NCI-H1417 (cell line): ENCODE measurements at regions not wholly inside any gene's neighbourhood (a gene's known extent, or its start where the extent isn't known, plus 50 kb on each side); places are given as distances from the start of the nearest gene placed in this dataset.
A peak's percentile ranks its signal among the peaks of the same experiment; 100 is the strongest.

Experiments
- DNase-seq, 3 experiments: peaks; one replicate each; lab custom pipeline; 2025; lab: John Stamatoyannopoulos, UW

DNA sequence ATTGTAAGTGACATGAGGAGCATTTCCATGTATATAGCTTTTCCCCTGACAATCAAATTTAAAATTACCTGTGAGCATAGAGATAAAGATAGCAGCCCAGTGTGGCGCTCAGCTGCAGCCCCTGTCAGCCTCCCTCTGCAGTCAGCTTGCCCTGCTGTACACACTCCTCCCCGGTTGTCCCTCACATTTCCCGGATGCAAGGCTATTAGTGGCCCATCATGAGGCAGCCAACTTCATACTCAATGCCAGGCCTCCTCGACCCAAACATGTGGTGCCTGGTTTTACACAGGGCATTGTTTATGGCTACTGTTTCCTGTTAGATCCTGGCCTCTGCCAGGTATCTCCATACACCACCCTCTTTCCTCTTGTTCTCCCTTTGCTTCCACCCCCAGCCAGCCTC lies 116.1 kb upstream of the SH3BP4 start:
- DNase-seq, result no peak

DNA sequence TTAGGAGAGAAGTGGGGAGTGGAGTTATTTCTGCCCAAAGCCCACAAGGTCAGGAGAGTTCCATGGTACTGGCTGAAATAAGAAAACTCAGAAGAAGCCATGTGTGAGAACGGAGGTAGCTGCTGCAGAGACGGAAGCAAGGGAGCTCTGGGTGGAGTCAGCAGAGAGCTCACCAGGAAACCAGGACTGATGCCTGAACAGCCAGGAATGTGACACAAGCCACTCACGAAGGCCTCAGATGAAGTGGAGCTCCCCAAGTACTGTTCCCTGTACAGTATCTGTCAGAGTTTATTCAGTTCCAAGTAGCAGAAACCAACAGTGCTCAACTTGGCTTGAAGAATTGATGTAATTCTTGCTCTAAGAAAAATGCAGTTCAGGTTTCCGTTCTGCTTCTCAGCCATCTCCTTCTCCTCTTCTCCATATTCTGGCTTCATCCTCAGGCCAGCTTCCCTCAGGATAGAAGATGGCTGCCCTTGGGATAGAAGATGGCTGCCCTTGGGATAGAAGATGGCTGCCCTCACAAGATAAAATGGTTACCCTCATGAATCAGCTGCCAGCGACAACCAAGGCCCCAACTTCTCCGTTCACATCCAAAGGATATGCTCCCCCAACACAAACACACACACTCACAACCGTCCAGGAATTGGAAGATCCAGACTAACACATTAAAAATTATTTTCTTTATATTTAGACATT lies 117.4 kb upstream of the SH3BP4 start:
- DNase-seq, result no peak

DNA sequence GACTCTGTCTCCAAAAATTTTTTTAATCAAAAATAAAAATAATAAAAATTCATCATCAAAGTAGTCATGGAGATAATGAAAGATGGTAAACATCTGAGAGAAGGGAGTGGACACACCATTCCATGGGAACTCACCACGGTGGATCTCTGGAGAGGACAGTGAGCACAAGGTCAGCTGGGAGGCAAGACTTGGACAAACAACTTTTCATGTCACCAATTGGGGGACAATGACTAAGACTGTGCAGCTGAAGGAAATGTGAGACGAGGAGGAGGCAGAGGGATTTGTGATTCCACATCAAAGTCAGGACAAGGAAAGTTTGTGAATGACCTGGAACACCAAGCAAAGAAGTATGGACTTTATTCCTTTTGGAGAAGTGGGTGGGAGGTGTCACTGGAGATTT lies 121.0 kb upstream of the SH3BP4 start:
- no peak for DNase-seq

DNA sequence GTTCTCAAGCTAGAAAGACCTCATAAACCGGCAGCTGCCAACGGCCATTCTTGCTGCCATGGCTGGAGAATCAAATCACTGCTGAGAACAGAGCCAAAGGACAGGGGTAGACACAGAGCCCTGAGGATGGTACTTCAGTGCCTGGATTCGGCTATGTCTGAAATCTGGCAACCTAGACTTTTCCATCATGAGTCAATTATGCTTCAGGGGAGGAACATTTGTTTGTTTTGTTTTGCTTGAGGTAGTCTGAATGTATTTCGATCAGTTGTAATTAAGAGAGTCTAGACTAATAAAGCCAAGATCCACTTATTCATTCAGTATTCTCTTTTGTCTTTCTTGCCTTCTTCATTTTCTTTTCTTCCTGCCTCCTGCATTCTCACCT lies 122.8 kb upstream of the SH3BP4 start:
- no peak for DNase-seq

DNA sequence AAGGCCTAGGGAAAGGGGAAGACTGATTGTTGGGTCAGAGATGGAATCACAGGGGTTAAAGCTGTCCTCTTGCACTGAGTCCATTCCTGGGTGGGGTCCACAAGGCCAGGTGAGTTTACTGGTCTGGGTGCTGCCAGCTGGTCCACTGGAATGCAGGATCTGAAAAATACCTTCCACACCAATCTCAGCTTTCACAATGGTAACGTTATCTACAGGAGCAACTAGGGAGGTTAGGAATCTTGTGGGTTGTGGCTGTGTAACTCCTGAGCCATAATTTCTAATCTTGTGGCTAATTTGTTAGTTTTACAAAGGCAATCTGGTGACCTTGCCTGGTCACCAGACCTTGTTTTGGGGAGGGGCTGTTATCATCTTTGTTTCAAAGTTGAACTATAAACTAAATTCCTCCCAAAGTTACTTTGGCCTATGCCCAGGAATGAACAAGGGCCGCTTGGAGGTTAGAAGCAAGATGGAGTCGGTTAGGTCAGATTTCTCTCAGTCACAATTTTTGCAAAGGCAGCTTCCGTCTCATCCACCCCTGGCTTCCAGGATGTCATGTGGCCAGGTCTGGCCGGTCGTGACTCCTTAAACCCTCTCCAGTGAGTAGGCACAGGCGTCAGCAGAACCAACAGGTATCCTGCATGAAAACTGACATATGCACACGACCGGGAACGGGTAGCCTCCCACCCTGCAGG lies 123.3 kb upstream of the SH3BP4 start:
- DNase-seq, result no peak

DNA sequence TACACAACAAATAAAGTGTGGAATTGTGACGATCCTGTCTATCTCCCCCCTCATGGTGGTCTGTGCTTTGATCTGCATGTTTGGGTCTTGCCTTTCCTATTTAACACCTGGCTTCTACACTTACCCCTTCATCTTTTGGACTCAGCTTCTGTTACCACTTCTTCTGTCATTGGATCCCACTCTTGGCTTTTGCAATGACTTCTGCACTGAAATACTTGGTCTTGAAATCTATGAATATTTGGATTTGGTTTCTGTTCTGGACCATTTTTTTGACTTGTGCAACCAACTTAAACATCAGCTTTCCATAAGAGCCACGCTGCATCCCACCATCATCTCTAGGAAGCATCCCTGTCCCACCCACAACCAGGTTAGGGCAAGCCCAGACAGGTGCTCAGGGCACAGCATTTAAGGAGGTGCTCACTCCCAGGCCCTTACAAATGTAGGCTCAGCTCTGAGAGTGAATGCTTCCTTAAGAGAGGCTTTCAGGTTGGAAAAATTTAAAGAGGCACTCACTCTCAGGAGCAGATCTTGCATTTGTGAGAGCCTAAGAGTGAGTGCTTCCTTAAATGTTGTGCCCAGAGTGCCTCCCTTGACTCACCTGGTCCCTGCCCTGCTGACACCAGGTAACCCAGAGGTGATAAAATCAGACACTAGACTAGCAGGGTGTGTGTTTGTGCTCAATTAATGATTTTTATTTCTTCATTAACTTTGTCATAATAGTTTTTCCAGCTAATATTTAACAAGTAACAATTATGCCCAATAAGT lies 124.5 kb upstream of the SH3BP4 start:
- DNase-seq, result peak in 1 of 3 experiments; percentile 70

DNA sequence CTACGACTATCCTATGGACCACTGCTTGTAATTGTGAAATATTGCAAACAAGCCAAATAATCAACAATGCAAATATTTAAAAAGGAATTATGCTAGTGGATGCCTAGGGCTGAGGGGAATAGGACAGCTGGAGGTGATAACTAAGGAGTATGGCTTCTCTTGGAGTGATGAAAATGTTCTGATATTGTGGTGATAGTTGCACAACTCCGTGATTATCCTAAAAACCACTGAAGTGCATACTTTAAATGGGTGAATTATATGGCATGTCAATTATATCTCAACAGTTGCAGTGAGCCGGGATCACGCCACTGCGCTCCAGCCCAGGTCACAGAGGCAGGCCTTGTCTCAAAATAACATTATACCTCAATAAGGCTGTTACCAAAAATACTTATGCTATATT lies 125.1 kb upstream of the SH3BP4 start:
- no peak for DNase-seq

DNA sequence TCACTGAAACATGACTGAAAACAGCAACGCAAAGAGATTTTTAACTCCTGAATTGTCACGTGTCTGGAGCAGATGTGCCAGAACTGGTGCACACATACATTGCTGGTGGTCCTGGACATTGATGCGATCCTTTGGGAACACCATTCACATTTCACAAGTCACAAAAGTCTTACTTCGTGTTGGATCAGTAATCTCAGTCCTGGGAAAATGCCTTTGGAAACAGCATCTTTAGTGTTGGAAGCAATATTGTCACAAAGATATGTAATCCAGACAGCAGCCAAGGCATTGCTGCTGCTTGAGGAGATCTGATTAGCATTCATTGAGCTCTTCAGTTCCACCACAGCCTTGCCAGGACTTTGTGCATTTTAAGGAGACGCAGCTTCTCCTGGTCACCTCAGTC lies 126.2 kb upstream of the SH3BP4 start:
- DNase-seq, result no peak

DNA sequence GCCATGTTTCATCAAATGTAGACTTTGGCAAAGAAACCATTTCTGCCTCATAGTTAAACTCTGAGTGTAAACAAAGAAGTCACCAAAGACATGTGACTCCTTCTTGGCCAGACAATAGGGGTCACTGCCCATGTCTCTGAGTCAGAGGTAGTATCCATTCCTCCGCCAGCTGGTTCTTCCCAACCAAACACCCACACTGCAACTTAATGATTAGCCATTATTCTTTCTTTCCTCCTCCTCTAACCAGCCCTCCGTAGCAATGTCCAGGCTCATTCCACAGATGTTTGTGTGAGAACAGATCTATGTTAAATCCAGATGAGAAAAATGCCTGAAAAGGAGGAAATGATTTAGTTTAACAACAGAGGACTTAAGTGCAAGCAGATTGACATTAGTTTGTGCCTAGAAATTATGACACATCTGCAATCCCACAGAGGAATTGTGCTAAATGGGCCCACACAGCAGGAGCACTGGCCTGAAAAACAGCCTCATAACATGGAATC lies 127.9 kb upstream of the SH3BP4 start:
- DNase-seq, result no peak

DNA sequence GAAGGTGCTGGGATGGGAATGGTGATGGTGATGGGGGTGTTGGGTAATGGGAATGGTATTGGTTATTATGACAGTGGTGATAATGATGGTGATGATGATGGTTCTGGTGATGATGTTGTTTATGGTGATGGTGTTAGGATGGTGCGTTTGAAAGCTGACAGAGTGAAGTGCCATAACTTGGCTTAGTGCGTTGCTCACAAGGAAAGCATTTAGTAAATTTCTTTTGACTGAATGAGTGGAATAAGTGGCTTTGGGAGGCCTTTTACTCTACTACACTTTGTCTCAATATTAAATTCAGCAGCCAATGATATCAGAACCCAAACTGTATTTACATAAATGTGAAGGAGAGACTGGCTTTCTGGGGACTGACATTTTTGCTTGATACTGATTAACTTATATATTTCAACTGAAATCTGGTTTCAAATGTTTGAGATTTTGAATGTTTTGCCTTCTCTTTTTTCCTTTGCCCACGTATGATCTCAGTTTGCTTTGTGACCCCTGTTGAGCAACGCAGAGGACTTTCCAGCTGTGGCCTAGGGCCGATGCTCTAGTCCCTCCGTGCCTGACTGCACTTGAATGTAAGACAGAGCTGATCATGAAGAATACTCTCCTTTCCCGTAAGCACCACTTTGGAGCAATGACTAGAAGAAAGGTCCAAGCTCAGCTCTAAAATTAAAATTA lies 128.5 kb upstream of the SH3BP4 start:
- no peak for DNase-seq

DNA sequence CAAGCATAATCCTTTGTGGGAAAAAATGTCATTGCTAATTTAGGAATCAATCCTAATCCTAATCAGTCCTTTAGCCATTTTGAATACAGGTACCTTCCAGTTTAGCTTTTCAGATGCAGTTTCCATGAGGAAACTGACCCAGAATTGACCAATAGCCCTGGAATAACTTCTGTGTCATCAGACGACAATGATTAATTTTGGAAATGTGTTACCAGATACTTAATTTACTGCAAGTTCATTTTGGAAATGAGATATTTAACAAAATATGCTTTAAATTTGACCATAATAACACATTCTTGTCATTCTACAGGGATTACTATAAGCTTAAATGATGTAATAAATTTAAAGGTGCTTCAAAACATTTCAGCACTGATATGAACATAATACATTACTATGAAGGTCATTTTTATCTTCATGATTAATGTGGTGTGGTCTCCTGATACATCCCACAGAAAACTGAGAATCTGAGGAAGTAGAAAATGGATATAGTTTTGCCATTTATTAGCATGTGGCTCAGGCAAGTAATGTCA lies 129.8 kb upstream of the SH3BP4 start:
- DNase-seq, result no peak

DNA sequence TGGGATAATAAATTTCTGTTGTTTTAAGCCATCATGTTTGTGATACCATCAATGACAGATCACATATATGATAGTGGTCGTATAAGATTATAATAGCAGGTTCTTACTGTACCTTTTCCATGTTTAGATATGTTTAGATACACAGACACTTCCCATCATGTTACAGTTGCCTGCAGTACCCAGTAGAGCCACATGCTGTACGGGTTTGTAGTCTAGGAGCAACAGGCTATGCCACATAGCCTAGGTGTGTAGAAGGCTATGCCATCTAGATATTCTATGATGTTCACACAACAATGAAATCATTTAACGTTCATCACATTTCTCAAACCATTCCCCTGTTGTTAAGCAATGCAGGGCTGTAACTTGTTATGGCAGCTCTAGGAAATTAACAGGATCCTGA lies 132.9 kb upstream of the SH3BP4 start:
- DNase-seq, result no peak

DNA sequence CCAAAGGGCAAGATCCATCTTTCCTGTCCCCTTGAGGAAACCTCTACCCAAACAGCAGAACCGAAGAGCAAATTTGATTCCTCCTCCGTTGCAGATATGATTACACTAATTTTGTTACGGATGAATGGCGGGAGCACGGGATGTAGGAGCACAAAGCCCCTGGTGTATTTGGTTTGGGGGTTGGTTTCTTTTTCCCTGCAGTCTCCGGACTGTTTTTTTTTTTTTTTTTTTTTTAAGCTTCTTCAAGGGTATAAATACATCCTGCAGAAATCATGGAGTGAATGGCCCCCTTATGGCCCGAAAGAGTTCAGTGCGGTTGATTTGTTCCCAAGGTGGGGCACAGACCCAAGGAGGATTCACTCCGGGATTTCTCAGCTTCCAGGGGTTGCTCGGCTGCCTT lies 135.3 kb upstream of the SH3BP4 start:
- DNase-seq, result peak in 1 of 3 experiments; percentile 8

DNA sequence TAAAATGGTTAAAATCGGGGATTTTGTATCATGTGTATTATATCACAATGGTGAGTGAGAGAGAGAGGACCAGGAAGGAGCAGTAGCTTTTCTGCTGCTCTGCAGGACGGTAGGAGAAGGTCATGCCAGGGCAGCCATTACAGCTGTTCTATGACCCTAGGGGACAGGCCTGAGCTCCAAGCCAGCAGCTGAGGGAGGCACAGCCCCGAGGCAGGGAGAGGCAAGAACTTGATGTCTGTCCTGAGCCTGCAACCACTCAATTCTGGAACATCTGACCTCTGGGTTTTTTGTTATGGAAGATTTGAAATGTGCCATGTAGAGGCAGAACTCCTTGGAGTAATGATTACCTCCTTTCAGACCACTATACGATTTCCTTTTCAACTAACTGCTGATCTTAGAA lies 135.8 kb upstream of the SH3BP4 start:
- no peak for DNase-seq

DNA sequence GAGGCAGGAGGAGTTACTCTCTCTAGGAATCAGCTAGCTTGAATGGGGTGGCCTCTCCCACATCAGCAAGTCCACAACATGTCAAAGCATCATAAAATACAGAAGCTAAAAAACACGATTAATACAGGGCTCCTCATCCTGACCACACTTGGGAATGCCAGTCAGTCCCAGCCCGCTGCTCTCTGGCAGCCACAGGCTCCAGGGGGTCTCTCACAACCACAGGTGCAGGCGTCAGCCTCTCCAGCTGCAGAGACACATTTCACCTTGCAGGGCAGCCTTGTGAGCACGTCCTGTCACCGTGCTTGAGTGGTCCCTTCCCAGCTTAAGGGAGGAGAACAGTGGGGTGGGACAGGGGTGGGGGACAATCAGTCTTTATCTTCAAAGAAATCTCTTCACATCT lies 137.4 kb upstream of the SH3BP4 start:
- DNase-seq, result peak; percentile 39 to 83 (median 60)

DNA sequence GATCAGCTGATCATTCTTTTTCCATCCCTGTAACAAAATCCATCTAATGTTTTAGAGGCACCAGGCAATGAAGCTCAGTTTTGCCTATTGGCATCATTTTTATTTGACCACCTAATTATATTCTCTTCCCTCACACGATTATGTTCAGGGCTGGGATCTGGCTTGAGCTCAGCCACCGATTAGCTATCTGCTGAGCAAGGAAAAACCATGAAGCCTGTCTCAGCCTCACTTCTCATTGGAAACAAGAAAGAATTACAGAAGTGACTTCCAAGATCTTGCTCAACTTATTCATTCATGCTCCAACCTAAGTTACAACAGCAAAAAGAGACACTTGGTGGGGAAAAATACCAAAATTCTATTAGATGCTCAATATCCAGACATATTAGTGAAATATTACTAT lies 139.0 kb upstream of the SH3BP4 start:
- no peak for DNase-seq

DNA sequence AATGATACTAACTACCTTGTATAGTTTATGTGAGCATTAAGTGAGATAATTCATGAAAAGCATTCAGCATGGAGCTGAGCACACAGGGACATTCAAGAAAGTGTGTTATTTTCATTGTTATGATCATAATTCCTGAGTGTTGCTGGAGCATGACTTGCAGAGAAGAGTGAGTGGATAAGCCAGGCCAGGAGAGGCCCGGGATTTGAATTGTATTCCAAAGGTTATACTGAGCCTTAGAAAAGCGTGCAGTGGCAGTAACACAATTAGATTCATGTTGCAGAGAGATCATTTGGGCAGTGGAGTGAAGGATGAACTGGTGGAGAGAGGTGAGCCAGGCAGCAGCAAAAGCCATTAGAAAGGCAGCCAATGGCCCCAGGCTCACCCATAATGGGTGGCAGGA lies 142.9 kb upstream of the SH3BP4 start:
- no peak for DNase-seq

DNA sequence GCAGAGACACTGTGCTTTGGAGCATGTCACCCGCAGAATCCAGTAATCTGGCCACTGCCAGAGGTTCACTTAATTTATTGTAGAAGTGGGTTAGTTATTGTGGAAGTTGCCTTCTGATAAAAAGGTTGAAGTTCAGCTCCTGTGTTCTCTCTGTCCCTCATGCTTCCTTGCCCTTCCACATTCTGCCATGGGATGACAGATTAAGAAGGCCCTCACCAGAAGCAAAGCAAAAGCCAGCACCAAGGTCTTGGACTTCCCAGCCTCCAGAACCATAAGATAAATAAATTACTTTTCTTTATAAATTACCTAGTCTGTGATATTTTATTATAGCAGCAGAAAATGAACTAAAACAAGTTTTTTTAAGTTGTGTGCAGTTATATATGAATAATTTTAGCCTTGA lies 145.0 kb upstream of the SH3BP4 start:
- DNase-seq, result no peak

DNA sequence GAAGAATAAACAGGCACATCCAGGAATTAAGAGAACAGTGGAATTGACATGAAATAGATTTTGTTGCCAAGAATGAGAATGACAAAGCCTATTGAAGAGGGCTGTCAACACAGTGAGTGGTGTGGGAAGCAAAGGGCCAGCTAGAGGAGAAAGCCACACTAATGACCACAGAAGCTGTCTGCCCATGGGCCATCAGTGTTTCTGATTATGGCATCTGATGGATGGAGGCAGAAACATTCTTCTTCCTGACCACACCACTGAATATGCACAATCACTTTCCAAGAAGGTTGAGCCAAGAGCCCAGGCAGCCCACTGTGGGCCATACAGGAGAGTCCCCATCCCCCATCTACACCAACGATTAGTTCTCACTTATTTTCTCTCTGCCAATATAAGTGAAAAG lies 146.0 kb upstream of the SH3BP4 start:
- no peak for DNase-seq

DNA sequence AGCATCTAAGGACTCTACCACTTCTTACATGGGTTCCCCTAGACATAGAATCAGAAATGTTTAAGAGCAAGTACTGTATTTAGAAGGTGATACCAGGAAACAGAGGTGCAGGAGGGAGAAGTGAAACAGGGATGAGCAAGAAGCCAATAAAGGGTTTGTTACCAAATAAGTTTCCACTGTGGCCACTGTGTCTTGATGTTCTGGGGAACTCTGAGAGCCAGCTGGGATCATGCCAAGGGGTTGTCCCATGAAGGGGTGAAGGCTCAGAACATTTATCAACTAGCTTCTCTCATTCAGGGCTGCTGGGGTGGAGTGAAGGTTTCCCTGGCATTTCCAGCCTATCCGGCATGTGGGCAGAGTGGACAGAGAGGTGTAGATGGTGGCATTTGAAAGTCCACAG lies 147.1 kb upstream of the SH3BP4 start:
- no peak for DNase-seq

DNA sequence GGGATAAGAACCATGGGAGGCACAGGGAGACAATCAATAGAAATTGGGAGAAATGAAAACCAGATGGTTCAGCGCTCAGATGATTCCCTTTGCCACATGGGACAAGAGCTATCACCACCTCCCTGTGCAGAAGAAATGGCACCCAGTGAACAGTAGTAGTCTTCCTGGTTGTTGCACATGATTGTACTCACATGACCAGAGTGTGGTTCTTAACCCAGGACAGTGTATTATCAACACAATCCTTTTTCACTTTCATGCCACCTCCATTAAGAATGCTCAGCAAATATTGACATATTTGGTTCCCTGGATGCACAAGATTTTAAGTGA lies 149.0 kb upstream of the SH3BP4 start:
- DNase-seq, result no peak

DNA sequence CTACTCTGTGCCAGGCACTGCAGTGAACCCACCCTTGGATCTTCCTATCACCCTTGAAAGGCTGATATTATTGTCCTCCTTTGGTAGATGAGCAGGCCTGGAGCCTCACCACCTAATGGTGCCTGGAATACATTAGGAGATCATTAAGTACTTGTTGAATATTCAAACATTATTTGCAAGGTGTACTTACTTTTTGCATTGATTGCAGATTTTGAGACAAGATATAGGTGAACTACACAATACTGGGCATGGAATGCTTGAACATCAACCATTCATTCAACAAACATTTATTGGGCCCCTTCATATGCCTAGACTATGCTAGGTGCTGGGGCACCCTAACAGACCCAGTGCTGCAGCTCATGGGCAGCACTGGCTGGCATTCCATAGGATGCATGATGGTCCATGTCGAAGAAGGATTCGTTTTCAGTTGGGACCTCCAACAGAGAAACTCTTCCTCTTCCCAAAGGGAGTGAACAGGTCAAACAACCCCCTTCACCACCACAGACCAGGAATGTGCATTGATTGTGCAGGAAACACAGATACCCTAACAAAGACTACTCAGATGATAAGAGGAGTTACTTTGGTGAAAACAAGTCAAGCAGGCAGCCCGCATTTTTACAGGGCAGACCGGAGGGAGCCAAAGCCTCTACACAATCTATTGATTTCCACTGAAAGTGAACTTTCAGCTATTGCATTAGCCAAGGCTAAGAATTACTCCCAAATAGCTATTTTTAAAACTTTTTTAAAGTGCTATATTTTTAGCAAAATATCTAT lies 149.6 kb upstream of the SH3BP4 start:
- no peak for DNase-seq
